H9 (cell line): ENCODE measurements at regions not wholly inside any gene's neighbourhood (a gene's known extent, or its start where the extent isn't known, plus 50 kb on each side); places are given as distances from the start of the nearest gene placed in this dataset.

Source experiments
- DNase-seq: peaks from one replicate; pipeline ENCODE4 v3.0.0-alpha.2; 2017
- H2AFZ ChIP-seq: one replicate; pipeline ENCODE4 v1.6.1; 2013; ENCODE audit warnings: mild to moderate bottlenecking, low read length, control low read depth, moderate library complexity
- H2AK5ac ChIP-seq: 2 replicates; pipeline ENCODE4 v1.6.1; 2013; ENCODE audit warnings: low read length, control low read depth, mixed read lengths; ENCODE audit not compliant: insufficient read length
- H2BK120ac ChIP-seq: one replicate; pipeline ENCODE4 v1.6.1; 2013; ENCODE audit warnings: low read depth, mild to moderate bottlenecking, low read length, control low read depth, inconsistent platforms; ENCODE audit not compliant: poor library complexity, severe bottlenecking
- H2BK12ac ChIP-seq: 2 replicates; pipeline ENCODE4 v1.6.1; 2013; ENCODE audit warnings: low read length, control low read depth, mixed read lengths, low read depth; ENCODE audit not compliant: insufficient read length
- H2BK15ac ChIP-seq: 2 replicates; pipeline ENCODE4 v1.6.1; 2013; ENCODE audit warnings: low read depth, low read length, control low read depth
- H2BK20ac ChIP-seq: one replicate; pipeline ENCODE4 v1.6.1; 2013; ENCODE audit warnings: low read depth, mild to moderate bottlenecking, low read length, control low read depth, inconsistent platforms; ENCODE audit not compliant: poor library complexity, severe bottlenecking
- H2BK5ac ChIP-seq: 2 replicates; pipeline ENCODE4 v1.6.1; 2013; ENCODE audit warnings: low read length, control low read depth, mixed read lengths; ENCODE audit not compliant: insufficient read length
- H3K14ac ChIP-seq: 2 replicates; pipeline ENCODE4 v1.6.1; 2013; ENCODE audit warnings: low read length, control low read depth; ENCODE audit not compliant: insufficient read depth
- H3K18ac ChIP-seq: 2 replicates; pipeline ENCODE4 v1.6.1; 2013; ENCODE audit warnings: low read depth, mild to moderate bottlenecking, mixed read lengths, low read length, control low read depth; ENCODE audit not compliant: insufficient read length
- H3K23ac ChIP-seq: 2 replicates; pipeline ENCODE4 v1.6.1; 2013; ENCODE audit warnings: low read length, control low read depth, mixed read lengths, low read depth; ENCODE audit not compliant: insufficient read length
- H3K23me2 ChIP-seq: 2 replicates; pipeline ENCODE4 v1.6.1; 2013; ENCODE audit warnings: low read depth, mild to moderate bottlenecking, mixed read lengths, low read length, control low read depth; ENCODE audit not compliant: insufficient read length, poor library complexity, severe bottlenecking
- H3K27ac ChIP-seq: 2 replicates; pipeline ENCODE4 v1.5.1; 2013; ENCODE audit warnings: low read length, control low read depth, mixed read lengths, low read depth; ENCODE audit not compliant: insufficient read length
- H3K27me3 ChIP-seq: 2 replicates; pipeline ENCODE4 v1.6.1; 2013; ENCODE audit warnings: low read length, control low read depth, inconsistent platforms; ENCODE audit not compliant: insufficient read depth
- H3K4ac ChIP-seq: 2 replicates; pipeline ENCODE4 v1.6.1; 2013; ENCODE audit warnings: low read depth, mild to moderate bottlenecking, control low read depth, inconsistent platforms, low read length, moderate library complexity
- H3K4me1 ChIP-seq: 2 replicates; pipeline ENCODE4 v1.6.1; 2013; ENCODE audit warnings: low read length, control low read depth, inconsistent platforms; ENCODE audit not compliant: insufficient read depth
- H3K4me2 ChIP-seq: 2 replicates; pipeline ENCODE4 v1.6.1; 2013; ENCODE audit warnings: low read length, control low read depth, mixed read lengths; ENCODE audit not compliant: insufficient read length, insufficient read depth
- H3K56ac ChIP-seq: 2 replicates; pipeline ENCODE4 v1.6.1; 2013; ENCODE audit warnings: low read depth, mild to moderate bottlenecking, mixed read lengths, low read length, control low read depth; ENCODE audit not compliant: insufficient read length
- H3K79me1 ChIP-seq: 2 replicates; pipeline ENCODE4 v1.6.1; 2013; ENCODE audit warnings: low read depth, mild to moderate bottlenecking, moderate library complexity, low read length, control low read depth, inconsistent platforms; ENCODE audit not compliant: insufficient read depth, poor library complexity, severe bottlenecking
- H3K79me2 ChIP-seq: 2 replicates; pipeline ENCODE4 v1.6.1; 2013; ENCODE audit warnings: low read length, control low read depth, inconsistent platforms; ENCODE audit not compliant: insufficient read depth
- H3K9ac ChIP-seq: 2 replicates; pipeline ENCODE4 v1.6.1; 2013; ENCODE audit warnings: low read length, control low read depth, mixed read lengths; ENCODE audit not compliant: insufficient read length; ENCODE audit errors: extremely low read depth
- H3K9me3 ChIP-seq: one replicate; pipeline ENCODE4 v1.6.1; 2013; ENCODE audit warnings: low read depth, low read length, inconsistent platforms; ENCODE audit not compliant: control insufficient read depth
- H3T11ph ChIP-seq: one replicate; pipeline ENCODE4 v1.6.1; 2013; ENCODE audit warnings: mild to moderate bottlenecking, low read length, control low read depth, inconsistent platforms
- H4K20me1 ChIP-seq: one replicate; pipeline ENCODE4 v1.6.1; 2013; ENCODE audit not compliant: control insufficient read depth, insufficient read length, insufficient read depth
- H4K5ac ChIP-seq: 2 replicates; pipeline ENCODE4 v1.6.1; 2013; ENCODE audit warnings: low read depth, mild to moderate bottlenecking, mixed read lengths, low read length, control low read depth; ENCODE audit not compliant: insufficient read length
- H4K8ac ChIP-seq: replicated peaks from 2 replicates; pipeline ENCODE4 v1.6.1; 2013; ENCODE audit warnings: low read length, control low read depth, mixed read lengths, low read depth; ENCODE audit not compliant: insufficient read length
- H4K91ac ChIP-seq: 2 replicates; pipeline ENCODE4 v1.6.1; 2013; ENCODE audit warnings: low read depth, mild to moderate bottlenecking, moderate library complexity, mixed read lengths, low read length, control low read depth; ENCODE audit not compliant: insufficient read length
- H3K27ac Mint-ChIP-seq, 3 experiments: 2 replicates in 2 of 3; 3 replicates in 1 of 3; pipeline ENCODE4 v1.8.0; 2020 to 2021; ENCODE audit warnings: mixed read lengths in 3 of 3, mild to moderate bottlenecking in 1 of 3, moderate library complexity in 1 of 3
- H3K27me3 Mint-ChIP-seq: 2 replicates; pipeline ENCODE4 v1.8.0; 2021; ENCODE audit warnings: low read depth, mild to moderate bottlenecking, moderate library complexity, mixed read lengths
- H3K36me3 Mint-ChIP-seq, 3 experiments: 2 replicates in 2 of 3; 3 replicates in 1 of 3; pipeline ENCODE4 v1.8.0; 2020 to 2021; ENCODE audit warnings: low read depth in 3 of 3, mixed read lengths in 3 of 3; ENCODE audit not compliant: insufficient read depth in 1 of 3
- H3K4me1 Mint-ChIP-seq, 2 experiments: 2 replicates each; pipeline ENCODE4 v1.8.0; 2020; ENCODE audit warnings: mixed read lengths in 2 of 2
- H3K4me3 Mint-ChIP-seq, 2 experiments: 2 replicates in 1 of 2; 3 replicates in 1 of 2; pipeline ENCODE4 v1.8.0; 2020 to 2021; ENCODE audit warnings: mild to moderate bottlenecking in 2 of 2, mixed read lengths in 2 of 2, moderate library complexity in 1 of 2
- H3K9me3 Mint-ChIP-seq, 2 experiments: 2 replicates in 1 of 2; 3 replicates in 1 of 2; pipeline ENCODE4 v1.8.0; 2020; ENCODE audit warnings: mild to moderate bottlenecking in 2 of 2, mixed read lengths in 2 of 2, moderate library complexity in 1 of 2
- TF ChIP-seq, protein P1 (sequence below): fragments of 200-600 bp; sonication (generic); conservative IDR thresholded peaks from 3 replicates; pipeline ENCODE4 v1.8.0; 2021; ENCODE audit warnings: antibody characterized with exemption, mild to moderate bottlenecking

DNA sequence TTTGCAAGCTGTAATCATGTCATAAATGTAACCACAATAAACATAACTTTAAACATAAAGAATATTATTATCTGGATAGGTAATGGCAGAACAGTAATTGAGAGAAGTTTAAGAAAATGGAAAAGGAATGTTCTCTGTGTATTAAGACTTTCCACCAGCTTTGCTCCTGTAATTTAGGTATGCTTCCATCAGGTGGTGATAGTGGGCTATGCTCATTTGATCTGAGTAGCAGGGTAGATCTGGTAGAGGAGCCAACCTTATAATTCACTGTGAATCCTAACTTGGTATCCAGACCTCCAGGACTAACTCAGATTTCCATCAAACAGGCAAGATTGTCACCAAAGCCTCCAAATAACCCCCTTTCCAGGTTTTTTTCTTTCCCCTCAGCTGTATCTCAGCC lies 137.9 kb upstream of the ZKSCAN2 start:
- Histone ChIP-seq H3K23me2 (no peaks in the 10 kb centered on the region), H3K4me1 (no peaks in the 10 kb centered on the region), H2BK15ac (no peak overlapping the region), H2BK12ac (no peak overlapping the region), H4K8ac (no peak overlapping the region), H3K56ac (no peak overlapping the region), H2BK5ac (no peak overlapping the region), H3K23ac (no peak overlapping the region), H2AFZ (no peak overlapping the region), H2BK120ac (no peak overlapping the region), H3K9me3 (no peaks in the 10 kb centered on the region), H4K91ac (no peak overlapping the region), H3K4ac (no peak overlapping the region), H3K14ac (no peak overlapping the region), H4K20me1 (no peaks in the 10 kb centered on the region), H4K5ac (no peak overlapping the region), H3K4me2 (no peak overlapping the region), H3K27me3 (no peaks in the 10 kb centered on the region), H2AK5ac (no peak overlapping the region), H3K18ac (no peak overlapping the region), H3K79me2 (no peaks in the 10 kb centered on the region), H3T11ph (no peak overlapping the region), H2BK20ac (no peak overlapping the region), H3K9ac (no peak overlapping the region), H3K27ac (no peak overlapping the region), H3K79me1 (no peaks in the 10 kb centered on the region)
- Mint-ChIP-seq H3K9me3 (peaks cover 4 to 8% of the 10 kb centered on the region in 2 experiments; a peak in 4 of 5 replicates), H3K36me3 (peaks cover 0 to 6% (median 0%) of the 10 kb centered on the region in 3 experiments; a peak in 1 of 7 replicates), H3K4me1 (no peaks in the 10 kb centered on the region), H3K27ac (no peak overlapping the region), H3K4me3 (no peak overlapping the region), H3K27me3 (no peaks in the 10 kb centered on the region; the same call in 1 of the 2 replicates)
- DNase-seq, result no peak
- TF ChIP-seq, protein P1, sequence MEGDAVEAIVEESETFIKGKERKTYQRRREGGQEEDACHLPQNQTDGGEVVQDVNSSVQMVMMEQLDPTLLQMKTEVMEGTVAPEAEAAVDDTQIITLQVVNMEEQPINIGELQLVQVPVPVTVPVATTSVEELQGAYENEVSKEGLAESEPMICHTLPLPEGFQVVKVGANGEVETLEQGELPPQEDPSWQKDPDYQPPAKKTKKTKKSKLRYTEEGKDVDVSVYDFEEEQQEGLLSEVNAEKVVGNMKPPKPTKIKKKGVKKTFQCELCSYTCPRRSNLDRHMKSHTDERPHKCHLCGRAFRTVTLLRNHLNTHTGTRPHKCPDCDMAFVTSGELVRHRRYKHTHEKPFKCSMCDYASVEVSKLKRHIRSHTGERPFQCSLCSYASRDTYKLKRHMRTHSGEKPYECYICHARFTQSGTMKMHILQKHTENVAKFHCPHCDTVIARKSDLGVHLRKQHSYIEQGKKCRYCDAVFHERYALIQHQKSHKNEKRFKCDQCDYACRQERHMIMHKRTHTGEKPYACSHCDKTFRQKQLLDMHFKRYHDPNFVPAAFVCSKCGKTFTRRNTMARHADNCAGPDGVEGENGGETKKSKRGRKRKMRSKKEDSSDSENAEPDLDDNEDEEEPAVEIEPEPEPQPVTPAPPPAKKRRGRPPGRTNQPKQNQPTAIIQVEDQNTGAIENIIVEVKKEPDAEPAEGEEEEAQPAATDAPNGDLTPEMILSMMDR, result peak; percentile 73
